GM12878 (cell line): ENCODE measurements at regions not wholly inside any gene's neighbourhood (a gene's known extent, or its start where the extent isn't known, plus 50 kb on each side); places are given as distances from the start of the nearest gene placed in this dataset.

Source experiments
- ATAC-seq: fragments of 200-7000 bp; cut with Tn5 transposase; 3 replicates; pipeline ENCODE4 v1.9.1; 2020; ENCODE audit warnings: mild to moderate bottlenecking, moderate library complexity
- BruUV-seq: library from RNA; stranded (reverse); fragments of 400-500 nt; replicated peaks from 2 replicates; lab custom pipeline; 2021; lab: Mats Ljungman, UMichigan
- CTCF ChIA-PET: fragments of 300-600 bp; sonication (Branson Sonifier 250); formaldehyde crosslinking; extraction: SDS; loops from one replicate; lab custom pipeline; 2021; ENCODE audit warnings: inconsistent platforms; lab: Yijun Ruan, JAX
- POLR2A ChIA-PET: fragments of 350-600 bp; formaldehyde crosslinking; extraction: SDS; loops from one replicate; lab custom pipeline; 2021; ENCODE audit warnings: inconsistent platforms; lab: Charles Lee
- RAD21 ChIA-PET: fragments of 300-600 bp; sonication (Branson Sonifier 250); formaldehyde crosslinking; loops from one replicate; lab custom pipeline; 2023; ENCODE audit warnings: antibody characterized with exemption; ENCODE audit not compliant: unreplicated experiment; lab: Charles Lee
- SMC1A ChIA-PET: fragments of 300-600 bp; sonication (Branson Sonifier 250); formaldehyde crosslinking; loops from one replicate; lab custom pipeline; 2023; ENCODE audit not compliant: unreplicated experiment, uncharacterized antibody; lab: Charles Lee
- DNase-seq: peaks from one replicate; pipeline ENCODE4 v3.0.0-alpha.2; 2011; ENCODE audit warnings: low read depth, low spot score
- FAIRE-seq: peaks from 3 replicates; lab custom pipeline; 2011; peaks lifted over from hg19 to GRCh38; lab: Jason Lieb, UNC
- H2AFZ ChIP-seq: 2 replicates; pipeline ENCODE4 v1.6.0; 2011; ENCODE audit warnings: low read depth, low read length, control low read depth; ENCODE audit not compliant: control insufficient read depth
- H3K27ac ChIP-seq: 2 replicates; pipeline ENCODE4 v1.5.1; 2011; ENCODE audit warnings: control low read depth; ENCODE audit not compliant: control insufficient read depth, insufficient read depth
- H3K27me3 ChIP-seq, 2 experiments: replicated peaks in 1 of 2; 2 replicates each; pipeline versions ENCODE4 v1.6.0 to v1.6.1; 2011; ENCODE audit warnings: low read length in 1 of 2; ENCODE audit not compliant: control insufficient read depth in 2 of 2, insufficient read depth in 2 of 2
- H3K36me3 ChIP-seq, 2 experiments: 2 replicates each; pipeline ENCODE4 v1.5.1; 2011; ENCODE audit warnings: low read length in 1 of 2; ENCODE audit not compliant: control insufficient read depth in 2 of 2, insufficient read depth in 2 of 2
- H3K4me1 ChIP-seq: 2 replicates; pipeline ENCODE4 v1.6.1; 2011; ENCODE audit warnings: mild to moderate bottlenecking, low read length, moderate library complexity, mixed read lengths; ENCODE audit not compliant: control insufficient read depth, insufficient read depth
- H3K4me2 ChIP-seq: 2 replicates; pipeline ENCODE4 v1.6.0; 2011; ENCODE audit warnings: control low read depth; ENCODE audit not compliant: control insufficient read depth, insufficient read depth
- H3K4me3 ChIP-seq: fragments of 200-600 bp; sonication (generic); 2 replicates; pipeline ENCODE4 v1.5.1; 2016
- H3K79me2 ChIP-seq: 2 replicates; pipeline ENCODE4 v1.6.0; 2011; ENCODE audit warnings: low read length; ENCODE audit not compliant: control insufficient read depth, insufficient read depth
- H3K9ac ChIP-seq: 2 replicates; pipeline ENCODE4 v1.8.0; 2011; ENCODE audit warnings: low read length, control low read depth, mixed read lengths; ENCODE audit not compliant: control insufficient read depth, insufficient read depth
- H3K9me3 ChIP-seq: replicated peaks from 3 replicates; pipeline ENCODE4 v1.5.1; 2011; ENCODE audit warnings: mild to moderate bottlenecking, low read length; ENCODE audit not compliant: control insufficient read depth, insufficient read depth
- H4K20me1 ChIP-seq: 2 replicates; pipeline ENCODE4 v1.6.0; 2011; ENCODE audit not compliant: control insufficient read depth, insufficient read depth
- DPF2 ChIP-seq: fragments of 450-650 bp; IDR thresholded peaks from 2 replicates; pipeline ENCODE4 v1.6.1; 2017; ENCODE audit warnings: mild to moderate bottlenecking
- FOXK2 ChIP-seq: fragments of 450-650 bp; IDR thresholded peaks from 2 replicates; pipeline ENCODE4 v1.6.1; 2017; ENCODE audit warnings: mild to moderate bottlenecking, moderate library complexity
- KAT2A ChIP-seq: conservative IDR thresholded peaks from 2 replicates; pipeline ENCODE4 v1.6.1; 2011; ENCODE audit warnings: low read depth, low read length; ENCODE audit not compliant: control insufficient read depth
- LARP7 ChIP-seq: fragments of 450-650 bp; IDR thresholded peaks from 2 replicates; pipeline ENCODE4 v1.6.1; 2017; ENCODE audit warnings: mild to moderate bottlenecking
- NFIC ChIP-seq: IDR thresholded peaks from 2 replicates; pipeline ENCODE4 v1.6.1; 2012; ENCODE audit warnings: low read depth, mild to moderate bottlenecking, inconsistent platforms, low read length, moderate library complexity
- RAD51 ChIP-seq: fragments of 450-650 bp; IDR thresholded peaks from 2 replicates; pipeline ENCODE4 v1.6.1; 2016; ENCODE audit warnings: moderate library complexity, mild to moderate bottlenecking, inconsistent platforms
- REST ChIP-seq: IDR thresholded peaks from 2 replicates; pipeline ENCODE4 v1.6.1; 2012; ENCODE audit warnings: mild to moderate bottlenecking, low read depth, low read length
- SIX5 ChIP-seq: IDR thresholded peaks from 2 replicates; pipeline ENCODE4 v1.6.1; 2011; ENCODE audit warnings: mild to moderate bottlenecking, low read depth, low read length, moderate library complexity; ENCODE audit not compliant: severe bottlenecking
- TCF3 ChIP-seq: IDR thresholded peaks from 2 replicates; pipeline ENCODE4 v1.6.1; 2012; ENCODE audit warnings: low read depth, mild to moderate bottlenecking, low read length, borderline replicate concordance; ENCODE audit not compliant: insufficient read depth
- ZBTB33 ChIP-seq: fragments of 450-650 bp; IDR thresholded peaks from 2 replicates; pipeline ENCODE4 v1.6.1; 2017; ENCODE audit warnings: mild to moderate bottlenecking
- ZNF217 ChIP-seq: fragments of 450-650 bp; IDR thresholded peaks from 2 replicates; pipeline ENCODE4 v1.6.1; 2017; ENCODE audit warnings: antibody characterized with exemption, mild to moderate bottlenecking
- ZNF274 ChIP-seq: IDR thresholded peaks from one replicate; pipeline ENCODE4 v1.8.0; 2011; ENCODE audit not compliant: insufficient read length, insufficient read depth
- WGBS: methylation state at CpG from one replicate; pipeline ENCODE4 v1.1.6; 2016; ENCODE audit warnings: low lambda C conversion rate; ENCODE audit not compliant: insufficient replicate concordance, insufficient coverage; ENCODE audit errors: missing lambda C conversion rate; 5-methylcytosine and 5-hydroxymethylcytosine counted together
- in situ Hi-C: fragments of 300-500 bp; cut with MboI; formaldehyde crosslinking; loops from 9 replicates; pipeline ENCODE4 v1.14.3; 2018; ENCODE audit warnings: mixed read lengths
- intact Hi-C: fragments of 100-400 bp; cut with micrococcal nuclease; formaldehyde crosslinking; loops from one replicate; pipeline ENCODE4 v1.14.2; 2022; ENCODE audit not compliant: unreplicated experiment
- TF ChIP-seq, protein P1 (sequence below): fragments of 450-650 bp; IDR thresholded peaks from 2 replicates; pipeline ENCODE4 v1.6.1; 2017; ENCODE audit warnings: low read depth, mild to moderate bottlenecking, moderate library complexity
- TF ChIP-seq, protein P2 (sequence below): IDR thresholded peaks from 2 replicates; pipeline ENCODE4 v1.6.1; 2012; ENCODE audit warnings: low read length, inconsistent platforms
- TF ChIP-seq, protein P3 (sequence below): fragments of 150-350 bp; IDR thresholded peaks from 2 replicates; pipeline ENCODE4 v1.6.1; 2014; ENCODE audit warnings: mild to moderate bottlenecking, low read depth, low read length

GRCh38 chrX:134737721-134738369, 59.2 kb downstream of the PABIR2 start:
- intact Hi-C loops = no loop called here
- H3K4me2 ChIP-seq = no peak overlapping the region
- H2AFZ ChIP-seq = no peak overlapping the region
- BruUV-seq = no TSS peak
- no peaks in the 10 kb centered on the region for H3K27me3 ChIP-seq
- no peaks in the 10 kb centered on the region for H3K4me1 ChIP-seq
- SMC1A ChIA-PET = no interaction called here
- no peak overlapping the region for H3K9ac ChIP-seq
- WGBS = 46% methylated on average over 12 of the region's 12 CpGs
- RAD21 ChIA-PET = interaction anchor here (0.7 kb wide), 1 partner anchor 9 kb away, joined by 3 read pairs; no protein-coding TSS in a partner anchor
- ATAC-seq = no peak
- FAIRE-seq = no peak
- no peaks in the 10 kb centered on the region for H3K36me3 ChIP-seq
- H3K79me2 ChIP-seq = no peaks in the 10 kb centered on the region
- H3K9me3 ChIP-seq = no peaks in the 10 kb centered on the region
- in situ Hi-C loops = no loop called here
- H3K27ac ChIP-seq = no peak overlapping the region
- no peak overlapping the region for H3K4me3 ChIP-seq
- POLR2A ChIA-PET = interaction anchor here (0.5 kb wide), 1 partner anchor 228 kb away, joined by 3 read pairs; no protein-coding TSS in a partner anchor
- H4K20me1 ChIP-seq = no peaks in the 10 kb centered on the region
- CTCF ChIA-PET = interaction anchor here (1.1 kb wide), 1 partner anchor 15 kb away, joined by 3 read pairs; no protein-coding TSS in a partner anchor
- DNase-seq = no peak
- TF ChIP-seq TCF3 (no peak), DPF2 (no peak), NFIC (no peak), ZBTB33 (no peak), ZNF274 (no peak), KAT2A (no peak), LARP7 (no peak), RAD51 (no peak), FOXK2 (no peak), ZNF217 (no peak), SIX5 (no peak), REST (no peak)
- TF ChIP-seq, protein P1, sequence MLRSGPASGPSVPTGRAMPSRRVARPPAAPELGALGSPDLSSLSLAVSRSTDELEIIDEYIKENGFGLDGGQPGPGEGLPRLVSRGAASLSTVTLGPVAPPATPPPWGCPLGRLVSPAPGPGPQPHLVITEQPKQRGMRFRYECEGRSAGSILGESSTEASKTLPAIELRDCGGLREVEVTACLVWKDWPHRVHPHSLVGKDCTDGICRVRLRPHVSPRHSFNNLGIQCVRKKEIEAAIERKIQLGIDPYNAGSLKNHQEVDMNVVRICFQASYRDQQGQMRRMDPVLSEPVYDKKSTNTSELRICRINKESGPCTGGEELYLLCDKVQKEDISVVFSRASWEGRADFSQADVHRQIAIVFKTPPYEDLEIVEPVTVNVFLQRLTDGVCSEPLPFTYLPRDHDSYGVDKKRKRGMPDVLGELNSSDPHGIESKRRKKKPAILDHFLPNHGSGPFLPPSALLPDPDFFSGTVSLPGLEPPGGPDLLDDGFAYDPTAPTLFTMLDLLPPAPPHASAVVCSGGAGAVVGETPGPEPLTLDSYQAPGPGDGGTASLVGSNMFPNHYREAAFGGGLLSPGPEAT = no peak
- TF ChIP-seq, protein P2, sequence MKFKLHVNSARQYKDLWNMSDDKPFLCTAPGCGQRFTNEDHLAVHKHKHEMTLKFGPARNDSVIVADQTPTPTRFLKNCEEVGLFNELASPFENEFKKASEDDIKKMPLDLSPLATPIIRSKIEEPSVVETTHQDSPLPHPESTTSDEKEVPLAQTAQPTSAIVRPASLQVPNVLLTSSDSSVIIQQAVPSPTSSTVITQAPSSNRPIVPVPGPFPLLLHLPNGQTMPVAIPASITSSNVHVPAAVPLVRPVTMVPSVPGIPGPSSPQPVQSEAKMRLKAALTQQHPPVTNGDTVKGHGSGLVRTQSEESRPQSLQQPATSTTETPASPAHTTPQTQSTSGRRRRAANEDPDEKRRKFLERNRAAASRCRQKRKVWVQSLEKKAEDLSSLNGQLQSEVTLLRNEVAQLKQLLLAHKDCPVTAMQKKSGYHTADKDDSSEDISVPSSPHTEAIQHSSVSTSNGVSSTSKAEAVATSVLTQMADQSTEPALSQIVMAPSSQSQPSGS = no peak
- TF ChIP-seq, protein P3, sequence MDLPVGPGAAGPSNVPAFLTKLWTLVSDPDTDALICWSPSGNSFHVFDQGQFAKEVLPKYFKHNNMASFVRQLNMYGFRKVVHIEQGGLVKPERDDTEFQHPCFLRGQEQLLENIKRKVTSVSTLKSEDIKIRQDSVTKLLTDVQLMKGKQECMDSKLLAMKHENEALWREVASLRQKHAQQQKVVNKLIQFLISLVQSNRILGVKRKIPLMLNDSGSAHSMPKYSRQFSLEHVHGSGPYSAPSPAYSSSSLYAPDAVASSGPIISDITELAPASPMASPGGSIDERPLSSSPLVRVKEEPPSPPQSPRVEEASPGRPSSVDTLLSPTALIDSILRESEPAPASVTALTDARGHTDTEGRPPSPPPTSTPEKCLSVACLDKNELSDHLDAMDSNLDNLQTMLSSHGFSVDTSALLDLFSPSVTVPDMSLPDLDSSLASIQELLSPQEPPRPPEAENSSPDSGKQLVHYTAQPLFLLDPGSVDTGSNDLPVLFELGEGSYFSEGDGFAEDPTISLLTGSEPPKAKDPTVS = no peak
